ENCODE measurements at regions not wholly inside any gene's neighbourhood (a gene's known extent, or its start where the extent isn't known, plus 50 kb on each side); places are given as distances from the start of the nearest gene placed in this dataset.

DNA sequence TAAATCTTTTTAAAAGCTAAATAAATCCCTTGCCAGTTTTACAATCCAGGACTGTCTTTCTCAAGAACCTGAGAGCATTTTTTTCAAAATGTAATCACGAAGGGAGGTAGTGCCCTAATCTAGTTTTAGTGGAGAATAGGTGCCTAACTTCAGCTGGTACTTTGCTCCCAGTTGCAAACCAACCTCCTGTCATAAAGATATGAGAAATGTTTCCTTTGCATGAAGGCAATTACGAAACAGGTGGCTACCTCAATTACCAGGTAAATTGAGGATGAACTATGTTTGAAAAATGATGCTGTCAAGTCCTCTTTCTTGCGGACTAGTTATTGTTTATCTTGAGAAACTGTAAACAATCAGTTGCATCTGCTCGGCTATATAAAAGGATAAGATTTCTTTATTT, 437.9 kb downstream of the DAD1 start:
- ChIA-PET CTCF (no interaction called here), POLR2A (no interaction called here)
- BruUV-seq (replicated peaks): no TSS peak
- no peaks in the 10 kb centered on the region for H3K27me3 ChIP-seq (ENCODE audit: control insufficient read depth, insufficient read depth, low read length)
- in situ Hi-C loops (cut with HindIII; ENCODE audit: low pct_unique_long_range_greater_than_20kb, low sequenced_read_pairs): no loop called here
- H3K9me3 ChIP-seq (ENCODE audit: control insufficient read depth, insufficient read depth, low read depth, low read length): no peaks in the 10 kb centered on the region
- no peaks in the 10 kb centered on the region for H3K4me1 ChIP-seq (ENCODE audit: control insufficient read depth, insufficient read depth, low read length)
- no peak overlapping the region for H3K27ac ChIP-seq (ENCODE audit: low read length)
- TF ChIP-seq, protein P1, sequence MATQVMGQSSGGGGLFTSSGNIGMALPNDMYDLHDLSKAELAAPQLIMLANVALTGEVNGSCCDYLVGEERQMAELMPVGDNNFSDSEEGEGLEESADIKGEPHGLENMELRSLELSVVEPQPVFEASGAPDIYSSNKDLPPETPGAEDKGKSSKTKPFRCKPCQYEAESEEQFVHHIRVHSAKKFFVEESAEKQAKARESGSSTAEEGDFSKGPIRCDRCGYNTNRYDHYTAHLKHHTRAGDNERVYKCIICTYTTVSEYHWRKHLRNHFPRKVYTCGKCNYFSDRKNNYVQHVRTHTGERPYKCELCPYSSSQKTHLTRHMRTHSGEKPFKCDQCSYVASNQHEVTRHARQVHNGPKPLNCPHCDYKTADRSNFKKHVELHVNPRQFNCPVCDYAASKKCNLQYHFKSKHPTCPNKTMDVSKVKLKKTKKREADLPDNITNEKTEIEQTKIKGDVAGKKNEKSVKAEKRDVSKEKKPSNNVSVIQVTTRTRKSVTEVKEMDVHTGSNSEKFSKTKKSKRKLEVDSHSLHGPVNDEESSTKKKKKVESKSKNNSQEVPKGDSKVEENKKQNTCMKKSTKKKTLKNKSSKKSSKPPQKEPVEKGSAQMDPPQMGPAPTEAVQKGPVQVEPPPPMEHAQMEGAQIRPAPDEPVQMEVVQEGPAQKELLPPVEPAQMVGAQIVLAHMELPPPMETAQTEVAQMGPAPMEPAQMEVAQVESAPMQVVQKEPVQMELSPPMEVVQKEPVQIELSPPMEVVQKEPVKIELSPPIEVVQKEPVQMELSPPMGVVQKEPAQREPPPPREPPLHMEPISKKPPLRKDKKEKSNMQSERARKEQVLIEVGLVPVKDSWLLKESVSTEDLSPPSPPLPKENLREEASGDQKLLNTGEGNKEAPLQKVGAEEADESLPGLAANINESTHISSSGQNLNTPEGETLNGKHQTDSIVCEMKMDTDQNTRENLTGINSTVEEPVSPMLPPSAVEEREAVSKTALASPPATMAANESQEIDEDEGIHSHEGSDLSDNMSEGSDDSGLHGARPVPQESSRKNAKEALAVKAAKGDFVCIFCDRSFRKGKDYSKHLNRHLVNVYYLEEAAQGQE (IDR thresholded peaks at IDR 0.05; ENCODE audit: insufficient read depth in 1 of 2, low read depth in 2 of 2, low read length in 1 of 2): no peak
- TF ChIP-seq, protein P2, sequence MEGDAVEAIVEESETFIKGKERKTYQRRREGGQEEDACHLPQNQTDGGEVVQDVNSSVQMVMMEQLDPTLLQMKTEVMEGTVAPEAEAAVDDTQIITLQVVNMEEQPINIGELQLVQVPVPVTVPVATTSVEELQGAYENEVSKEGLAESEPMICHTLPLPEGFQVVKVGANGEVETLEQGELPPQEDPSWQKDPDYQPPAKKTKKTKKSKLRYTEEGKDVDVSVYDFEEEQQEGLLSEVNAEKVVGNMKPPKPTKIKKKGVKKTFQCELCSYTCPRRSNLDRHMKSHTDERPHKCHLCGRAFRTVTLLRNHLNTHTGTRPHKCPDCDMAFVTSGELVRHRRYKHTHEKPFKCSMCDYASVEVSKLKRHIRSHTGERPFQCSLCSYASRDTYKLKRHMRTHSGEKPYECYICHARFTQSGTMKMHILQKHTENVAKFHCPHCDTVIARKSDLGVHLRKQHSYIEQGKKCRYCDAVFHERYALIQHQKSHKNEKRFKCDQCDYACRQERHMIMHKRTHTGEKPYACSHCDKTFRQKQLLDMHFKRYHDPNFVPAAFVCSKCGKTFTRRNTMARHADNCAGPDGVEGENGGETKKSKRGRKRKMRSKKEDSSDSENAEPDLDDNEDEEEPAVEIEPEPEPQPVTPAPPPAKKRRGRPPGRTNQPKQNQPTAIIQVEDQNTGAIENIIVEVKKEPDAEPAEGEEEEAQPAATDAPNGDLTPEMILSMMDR (IDR thresholded peaks at IDR 0.05): no peak
- TF ChIP-seq POLR2AphosphoS5 (IDR thresholded peaks at IDR 0.05; ENCODE audit: low read depth, low read length) (no peak), TCF7L2 (IDR thresholded peaks at IDR 0.05; ENCODE audit: low read depth, low read length) (no peak), SIN3A (IDR thresholded peaks at IDR 0.05; ENCODE audit: borderline replicate concordance, insufficient read depth, low read depth, low read length) (no peak)
- no peak overlapping the region for H3K4me3 ChIP-seq (ENCODE audit: low read depth in 2 of 2, low read length in 2 of 2)
- ATAC-seq (no peak), DNase-seq (ENCODE audit: low read depth, low spot score) (no peak)
- H3K36me3 ChIP-seq (ENCODE audit: control insufficient read depth, insufficient read depth, low read length): no peaks in the 10 kb centered on the region
- intact Hi-C loops (cut with micrococcal nuclease; ENCODE audit: unreplicated experiment): no loop called here

DNA sequence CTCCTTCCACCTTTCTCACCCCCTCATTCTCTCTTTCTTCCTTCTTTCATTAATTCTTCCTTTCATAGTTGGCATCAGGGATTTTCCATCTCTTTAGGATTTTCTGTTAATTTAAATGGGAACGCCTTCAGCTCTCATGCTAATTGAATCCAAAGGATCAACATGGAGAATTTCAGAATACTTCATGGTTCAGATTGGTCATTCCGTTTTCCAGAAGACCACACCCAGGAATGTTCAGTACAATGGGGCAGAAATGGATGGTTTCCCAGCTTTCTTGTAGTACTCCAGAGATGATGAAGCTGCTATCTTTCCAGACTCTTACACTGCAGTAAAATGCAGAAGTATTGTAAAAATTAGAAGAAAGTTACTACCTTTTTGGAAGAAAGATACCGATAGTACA, 440.0 kb downstream of the DAD1 start:
- CTCF ChIA-PET: no interaction called here

More for the DNA sequence above, 440.0 kb downstream of the DAD1 start:
- POLR2A ChIA-PET: no interaction called here
- no peaks in the 10 kb centered on the region for H3K36me3 ChIP-seq (ENCODE audit: control insufficient read depth, insufficient read depth, low read length)
- no peak overlapping the region for H3K4me3 ChIP-seq (ENCODE audit: low read depth in 2 of 2, low read length in 2 of 2)
- H3K9me3 ChIP-seq (ENCODE audit: control insufficient read depth, insufficient read depth, low read depth, low read length): no peaks in the 10 kb centered on the region
- H3K27ac ChIP-seq (ENCODE audit: low read length): no peak overlapping the region
- BruUV-seq (replicated peaks): no TSS peak
- ATAC-seq (no peak), DNase-seq (ENCODE audit: low read depth, low spot score) (no peak)
- TF ChIP-seq, protein P1 (IDR thresholded peaks at IDR 0.05; ENCODE audit: insufficient read depth in 1 of 2, low read depth in 2 of 2, low read length in 1 of 2): no peak
- no peak for TF ChIP-seq POLR2AphosphoS5 (IDR thresholded peaks at IDR 0.05; ENCODE audit: low read depth, low read length)
- TF ChIP-seq, protein P2 (IDR thresholded peaks at IDR 0.05): no peak
- no peak for TF ChIP-seq SIN3A (IDR thresholded peaks at IDR 0.05; ENCODE audit: borderline replicate concordance, insufficient read depth, low read depth, low read length)
- no peak for TF ChIP-seq TCF7L2 (IDR thresholded peaks at IDR 0.05; ENCODE audit: low read depth, low read length)
- in situ Hi-C loops (cut with HindIII; ENCODE audit: low pct_unique_long_range_greater_than_20kb, low sequenced_read_pairs): no loop called here
- no peaks in the 10 kb centered on the region; the same call in 1 of the 2 replicates for H3K27me3 ChIP-seq (ENCODE audit: control insufficient read depth, insufficient read depth, low read length)
- intact Hi-C loops (cut with micrococcal nuclease; ENCODE audit: unreplicated experiment): no loop called here
- H3K4me1 ChIP-seq (ENCODE audit: control insufficient read depth, insufficient read depth, low read length): no peaks in the 10 kb centered on the region
